ENCODE measurements at regions not wholly inside any gene's neighbourhood (a gene's known extent, or its start where the extent isn't known, plus 50 kb on each side); places are given as distances from the start of the nearest gene placed in this dataset.

GRCh38 chr7:115306586-115306985, 384.7 kb downstream of the MDFIC start:
- no peak overlapping the region for H3K4me3 ChIP-seq (ENCODE audit: extremely low read depth in 1 of 4, insufficient read depth in 2 of 4, low read depth in 3 of 4, low read length in 4 of 4)
- CTCF ChIA-PET (ENCODE audit: partially characterized antibody) = interaction anchor here (0.7 kb wide), 1 partner anchor 734 kb away, joined by 3 read pairs; no protein-coding TSS in a partner anchor
- no peak for FAIRE-seq
- TF ChIP-seq RXRA (IDR thresholded peaks at IDR 0.05; ENCODE audit: insufficient read depth, low read depth, low read length) = no peak

More at GRCh38 chr7:115306586-115306985, 384.7 kb downstream of the MDFIC start:
- H3K9ac ChIP-seq (replicated peaks in 1 of 4; ENCODE audit: extremely low read depth in 1 of 4, low read depth in 3 of 4, low read length in 3 of 4) = no peak overlapping the region
- H3K27ac ChIP-seq (ENCODE audit: low read depth, low read length) = no peak overlapping the region
- no peak overlapping the region for H3K56ac ChIP-seq (replicated peaks; ENCODE audit: insufficient read length, low read depth, low read length)
- no peaks in the 10 kb centered on the region for H3K36me3 ChIP-seq (ENCODE audit: control insufficient read depth in 2 of 4, insufficient read depth in 4 of 4, low read length in 3 of 4)
- no peak overlapping the region for H2BK15ac ChIP-seq (ENCODE audit: low read length)
- H4K8ac ChIP-seq (ENCODE audit: extremely low read depth, insufficient read depth, low read length) = no peak overlapping the region
- H2AK5ac ChIP-seq (ENCODE audit: low read depth, low read length) = no peak overlapping the region
- no peaks in the 10 kb centered on the region for H3K79me2 ChIP-seq (ENCODE audit: control insufficient read depth in 1 of 2, insufficient read depth in 2 of 2, low read length in 2 of 2)
- POLR2A ChIA-PET (ENCODE audit: partially characterized antibody) = no interaction called here
- no peak overlapping the region for H3K23ac ChIP-seq (ENCODE audit: insufficient read length)
- WGBS, 2 experiments (ENCODE audit: extremely low coverage in 1 of 2, insufficient coverage in 1 of 2, insufficient read length in 1 of 2, insufficient replicate concordance in 2 of 2, low coverage in 1 of 2, low lambda C conversion rate in 2 of 2, missing lambda C conversion rate in 1 of 2) = 86% methylated on average over 2 of the region's 2 CpGs; no CpG with 5 or more reads in 1 of the 2 experiments
- H2BK12ac ChIP-seq (ENCODE audit: low read depth, low read length) = no peak overlapping the region
- H4K91ac ChIP-seq (replicated peaks; ENCODE audit: insufficient read length, low read length) = no peak overlapping the region
- H3K9me3 ChIP-seq (ENCODE audit: insufficient read depth in 2 of 2, low read depth in 1 of 2, low read length in 1 of 2) = no peaks in the 10 kb centered on the region; a peak in 1 of 4 replicates
- no peaks in the 10 kb centered on the region for H3K79me1 ChIP-seq (ENCODE audit: low read depth, low read length)
- no peak overlapping the region for H2BK5ac ChIP-seq (ENCODE audit: low read depth, low read length)
- no peak overlapping the region for H3K18ac ChIP-seq (ENCODE audit: extremely low read depth, low read length)
- H3K4ac ChIP-seq (replicated peaks; ENCODE audit: insufficient read length, low read depth, low read length) = no peak overlapping the region
- no peaks in the 10 kb centered on the region for H4K20me1 ChIP-seq (replicated peaks in 1 of 2; ENCODE audit: control insufficient read depth in 1 of 2, insufficient read depth in 2 of 2, low read length in 2 of 2)
- H3K14ac ChIP-seq (ENCODE audit: insufficient read length) = no peak overlapping the region
- no peak for DNase-seq (ENCODE audit: low read depth in 1 of 2, low spot score in 2 of 2)
- no peak overlapping the region for H4K5ac ChIP-seq (ENCODE audit: insufficient read length, low read depth, low read length)
- no peak overlapping the region for H2BK20ac ChIP-seq (ENCODE audit: low read length)
- H3K4me2 ChIP-seq (ENCODE audit: insufficient read depth in 1 of 2, low read depth in 2 of 2, low read length in 2 of 2) = no peak overlapping the region
- H3K23me2 ChIP-seq (ENCODE audit: low read depth, low read length) = no peaks in the 10 kb centered on the region
- peaks cover 0 to 2% (median 0%) of the 10 kb centered on the region in 4 experiments; a peak in 1 of 7 replicates for H3K27me3 ChIP-seq (replicated peaks in 1 of 4; ENCODE audit: control insufficient read depth in 3 of 4, extremely low read depth in 1 of 4, insufficient read depth in 3 of 4, low read length in 3 of 4)
- H2AFZ ChIP-seq (ENCODE audit: low read length) = no peak overlapping the region
- no peaks in the 10 kb centered on the region for H3K4me1 ChIP-seq (replicated peaks in 1 of 4; ENCODE audit: control insufficient read depth in 3 of 4, insufficient read depth in 4 of 4, low read length in 3 of 4)
- no peak overlapping the region for H2BK120ac ChIP-seq (replicated peaks; ENCODE audit: low read depth, low read length)
